ENCODE measurements at regions not wholly inside any gene's neighbourhood (a gene's known extent, or its start where the extent isn't known, plus 50 kb on each side); places are given as distances from the start of the nearest gene placed in this dataset.

DNA sequence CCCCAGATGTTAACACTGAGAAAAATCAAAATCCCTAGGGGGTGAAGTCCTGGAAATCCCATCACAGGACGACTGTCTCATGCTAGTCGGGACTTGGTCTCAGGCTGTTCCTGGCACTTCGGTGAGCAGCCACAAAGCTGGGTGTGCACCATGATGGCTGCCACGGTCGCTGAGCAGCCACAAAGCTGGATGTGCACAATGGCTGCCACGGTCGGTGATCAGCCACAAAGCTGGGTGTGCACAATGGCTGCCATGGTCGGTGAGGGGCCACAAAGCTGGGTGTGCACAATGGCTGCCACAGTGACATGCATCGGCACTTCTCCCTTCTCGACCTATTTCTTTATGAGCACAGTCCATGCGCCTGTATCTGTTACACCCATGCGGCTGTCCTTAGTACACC is 505.1 kb downstream of the TCERG1L start:
- DNase-seq (ENCODE audit: low read depth) = no peak
- no peak overlapping the region for H3K4me3 ChIP-seq (ENCODE audit: low read depth, low read length)

DNA sequence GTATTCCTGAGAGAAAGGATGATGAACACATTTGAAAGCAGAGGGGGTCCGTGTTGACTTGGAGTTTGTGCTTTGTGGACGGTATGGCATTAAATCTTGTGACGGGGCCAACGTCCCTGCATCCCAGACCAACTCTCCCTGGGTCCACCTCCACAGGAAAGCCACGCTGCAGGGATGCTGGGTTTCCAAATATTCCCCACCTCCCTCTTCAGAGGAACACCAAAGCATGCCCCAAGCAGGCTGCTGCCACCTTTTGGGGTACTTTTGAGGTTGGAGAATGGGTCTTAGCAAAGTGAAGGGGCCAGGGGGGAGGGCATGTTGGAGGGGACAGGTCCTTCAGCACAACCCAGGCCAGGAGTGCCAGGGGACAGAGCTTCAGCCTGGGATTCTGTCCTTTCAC is 504.4 kb downstream of the TCERG1L start:
- no peak overlapping the region for H3K4me3 ChIP-seq (ENCODE audit: low read depth, low read length)
- no peak for DNase-seq (ENCODE audit: low read depth)

DNA sequence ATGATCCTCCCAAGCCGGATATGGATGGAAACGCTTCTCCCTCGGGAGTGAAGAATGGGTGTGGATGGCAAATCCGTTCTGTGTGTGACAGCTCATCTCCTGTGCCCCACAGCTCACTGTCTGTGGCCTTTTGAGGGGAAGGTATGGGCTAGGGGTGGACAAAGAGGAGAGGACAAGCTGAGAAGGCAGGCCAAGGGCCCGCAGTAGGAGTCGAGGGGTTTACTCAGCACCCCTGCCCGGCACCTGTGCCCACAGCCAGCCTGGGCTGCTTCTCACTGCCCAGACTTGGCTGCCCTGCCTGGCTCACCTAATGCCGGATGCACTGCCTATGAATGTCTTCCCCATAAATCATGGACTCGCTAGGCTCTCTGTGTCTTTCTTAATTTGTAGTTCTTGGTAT is 503.8 kb downstream of the TCERG1L start:
- no peak for DNase-seq (ENCODE audit: low read depth)
- no peak overlapping the region for H3K4me3 ChIP-seq (ENCODE audit: low read depth, low read length)

DNA sequence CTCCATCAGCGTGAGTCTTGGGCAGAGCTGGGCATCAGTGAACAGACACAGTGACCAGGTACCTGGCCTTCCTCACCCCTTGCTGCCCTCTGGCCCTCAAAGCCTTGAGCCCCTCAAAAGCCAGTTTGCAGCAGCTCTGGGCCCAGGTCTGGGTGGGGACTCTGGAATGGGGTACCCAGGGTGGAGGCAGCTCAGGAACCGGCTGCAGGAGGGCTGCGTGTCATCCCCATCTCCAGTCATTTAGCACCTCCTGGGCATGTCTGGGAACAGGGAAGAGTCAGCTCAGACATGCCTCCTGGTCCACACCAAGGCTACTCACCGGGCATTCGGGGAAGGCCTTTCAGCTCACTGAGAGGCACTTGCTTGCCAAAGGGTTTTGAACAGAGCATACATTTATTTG is 503.3 kb downstream of the TCERG1L start:
- no peak overlapping the region for H3K4me3 ChIP-seq (ENCODE audit: low read depth, low read length)
- no peak for DNase-seq (ENCODE audit: low read depth)

DNA sequence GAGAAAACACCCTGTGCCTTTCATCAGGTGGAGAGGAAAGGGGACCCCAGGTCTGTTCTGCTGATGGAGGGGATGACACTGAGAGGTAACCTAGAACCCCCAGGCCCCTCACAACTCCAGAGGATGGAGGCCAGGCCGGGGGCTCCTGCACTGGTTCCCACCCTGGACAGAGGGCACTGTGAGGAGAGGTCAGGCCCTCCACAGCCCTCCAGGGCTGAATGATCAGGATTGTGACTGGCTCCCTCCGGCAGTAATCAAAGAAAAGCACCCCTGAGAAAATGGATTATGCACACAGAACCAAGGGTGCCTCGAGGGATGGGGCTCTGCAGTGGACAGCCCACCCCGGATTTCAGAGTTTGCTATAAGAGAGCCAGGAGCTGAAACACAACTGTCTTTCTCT is 502.8 kb downstream of the TCERG1L start:
- DNase-seq (ENCODE audit: low read depth) = no peak
- no peak overlapping the region for H3K4me3 ChIP-seq (ENCODE audit: low read depth, low read length)

DNA sequence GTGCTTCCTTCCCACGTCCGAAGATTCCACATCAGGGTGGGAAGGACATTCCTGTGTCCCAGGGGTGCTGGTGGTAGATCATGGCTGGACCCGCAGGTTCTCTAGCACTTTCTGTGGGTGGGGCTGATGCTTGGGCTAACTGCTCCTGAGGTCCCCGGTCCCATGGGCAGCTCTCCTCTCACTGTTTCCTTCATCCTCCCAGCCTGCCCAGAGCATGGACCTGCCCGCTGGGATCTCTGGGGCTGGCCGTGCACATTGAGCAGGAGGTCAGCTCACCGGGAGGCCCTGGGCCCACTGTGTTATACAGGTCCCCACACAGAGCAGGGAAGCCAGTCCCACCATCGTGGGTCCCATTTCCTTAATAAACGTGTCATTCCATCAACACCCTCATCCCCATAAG is 502.3 kb downstream of the TCERG1L start:
- no peak overlapping the region for H3K4me3 ChIP-seq (ENCODE audit: low read depth, low read length)
- DNase-seq (ENCODE audit: low read depth) = no peak

DNA sequence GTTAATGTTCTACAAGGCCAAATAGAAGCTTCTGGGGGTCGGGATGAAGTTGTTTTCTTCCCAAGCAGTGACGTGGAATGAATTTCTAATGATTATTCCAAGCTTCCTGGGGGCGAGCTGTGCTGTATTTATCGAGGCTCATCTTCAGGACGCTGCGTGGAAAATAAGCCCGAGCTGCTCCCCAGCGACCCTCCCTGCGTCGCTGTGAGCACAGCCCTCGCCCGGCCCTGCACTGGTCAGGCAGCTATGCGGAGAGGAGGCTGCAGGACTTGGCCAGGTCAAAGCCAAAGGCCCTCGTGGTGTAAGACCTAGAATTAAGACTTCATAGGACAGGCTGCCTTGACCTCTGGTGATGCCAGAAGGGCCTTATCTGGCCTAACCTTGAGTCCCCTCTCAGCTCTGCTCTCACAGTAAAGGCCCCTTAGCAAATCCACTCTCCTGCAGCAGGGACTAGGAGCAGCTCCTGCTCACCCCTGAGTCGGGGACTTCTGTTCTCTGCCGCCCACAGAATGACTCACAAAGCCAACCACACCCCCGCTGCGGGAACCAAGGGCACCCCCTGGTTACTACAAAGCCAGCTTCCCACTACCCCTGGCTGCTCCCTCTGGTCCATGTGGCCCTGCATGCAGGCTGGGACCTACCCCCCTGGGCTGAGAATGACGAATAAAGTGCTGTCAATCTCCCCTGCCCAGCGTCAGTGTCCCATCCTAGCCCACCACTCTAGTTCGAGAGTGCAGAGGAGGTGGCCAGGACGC is 501.6 kb downstream of the TCERG1L start:
- no peak overlapping the region for H3K4me3 ChIP-seq (ENCODE audit: low read depth, low read length)
- no peak for DNase-seq (ENCODE audit: low read depth)

DNA sequence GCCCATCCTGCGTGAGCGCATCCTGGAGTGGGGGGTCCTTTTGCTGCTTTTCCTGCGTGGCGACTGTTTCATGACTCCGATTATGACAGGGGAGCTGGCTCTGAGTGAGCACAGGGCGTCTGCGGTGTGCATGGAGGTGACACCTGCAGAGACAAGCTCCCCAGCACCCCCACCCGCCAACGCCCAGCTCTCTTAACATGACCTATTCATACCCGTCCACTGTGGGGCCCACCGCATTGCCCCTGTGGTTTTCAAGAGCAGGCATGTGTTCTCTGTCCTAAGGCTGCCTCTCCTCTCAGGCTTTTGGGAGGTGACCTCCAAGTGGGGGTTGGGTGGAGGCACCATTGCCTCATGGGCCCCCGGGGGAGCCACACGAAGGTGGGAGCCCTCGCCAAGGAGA is 500.7 kb downstream of the TCERG1L start:
- no peak overlapping the region for H3K4me3 ChIP-seq (ENCODE audit: low read depth, low read length)
- DNase-seq (ENCODE audit: low read depth) = no peak

DNA sequence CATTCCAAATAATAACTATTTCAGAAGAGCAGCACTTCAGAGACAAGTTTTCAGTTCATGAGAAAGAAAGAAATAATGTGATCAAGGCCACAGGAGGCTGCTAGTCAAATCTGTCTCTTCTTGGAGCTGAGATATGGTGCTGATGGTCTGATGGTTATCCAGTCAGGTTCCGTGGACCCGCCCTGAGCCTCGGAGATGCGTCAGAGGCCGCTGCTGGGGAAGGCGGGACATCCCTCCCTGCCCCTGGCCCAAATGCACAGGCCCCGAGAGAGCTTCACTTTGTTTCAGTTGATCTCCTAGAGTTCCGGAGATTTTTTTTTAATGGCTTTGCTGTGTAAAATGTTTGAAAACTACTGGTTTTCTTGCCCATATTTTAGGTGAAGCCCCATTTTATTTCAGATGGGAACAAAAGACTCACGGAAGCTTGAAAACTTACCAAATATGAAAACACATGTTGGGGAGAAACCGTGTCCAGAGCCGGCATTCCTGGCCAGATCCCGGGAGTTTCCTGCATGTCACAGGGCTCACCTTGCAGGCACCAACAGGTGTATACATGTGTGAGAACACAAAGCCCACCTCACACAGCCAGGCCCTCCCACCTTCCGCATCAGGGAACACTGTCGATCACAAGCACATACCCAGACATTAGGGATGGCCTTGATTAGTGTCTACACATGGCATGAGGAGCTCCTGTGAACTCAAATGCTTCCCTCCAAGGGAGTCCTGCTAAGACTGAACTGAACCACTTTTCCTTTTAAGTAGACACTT is 499.0 kb downstream of the TCERG1L start:
- no peak for DNase-seq (ENCODE audit: low read depth)

DNA sequence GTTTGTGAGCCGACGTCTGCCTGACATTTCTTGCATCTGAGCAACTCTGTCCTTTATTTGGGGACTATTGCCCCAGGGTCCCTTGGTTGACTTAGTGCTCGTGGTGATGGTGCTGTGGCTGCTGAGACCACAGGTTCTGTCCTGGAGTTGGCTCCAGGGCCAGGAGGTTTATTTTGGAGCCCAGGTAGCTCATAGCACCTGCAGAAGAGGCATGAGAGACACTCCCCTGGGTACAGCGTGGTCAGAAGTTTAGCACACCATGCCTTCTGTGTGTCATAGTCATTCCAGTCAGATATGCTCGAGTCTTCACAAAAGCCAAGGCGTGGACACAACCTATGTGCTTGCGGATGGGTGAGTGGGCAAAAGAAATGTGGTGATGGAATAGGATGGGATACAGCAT is 496.9 kb downstream of the TCERG1L start:
- H3K4me3 ChIP-seq (ENCODE audit: low read depth, low read length) = no peak overlapping the region
- DNase-seq (ENCODE audit: low read depth) = no peak

More for the DNA sequence above, 499.0 kb downstream of the TCERG1L start:
- H3K4me3 ChIP-seq (ENCODE audit: low read depth, low read length) = no peak overlapping the region

DNA sequence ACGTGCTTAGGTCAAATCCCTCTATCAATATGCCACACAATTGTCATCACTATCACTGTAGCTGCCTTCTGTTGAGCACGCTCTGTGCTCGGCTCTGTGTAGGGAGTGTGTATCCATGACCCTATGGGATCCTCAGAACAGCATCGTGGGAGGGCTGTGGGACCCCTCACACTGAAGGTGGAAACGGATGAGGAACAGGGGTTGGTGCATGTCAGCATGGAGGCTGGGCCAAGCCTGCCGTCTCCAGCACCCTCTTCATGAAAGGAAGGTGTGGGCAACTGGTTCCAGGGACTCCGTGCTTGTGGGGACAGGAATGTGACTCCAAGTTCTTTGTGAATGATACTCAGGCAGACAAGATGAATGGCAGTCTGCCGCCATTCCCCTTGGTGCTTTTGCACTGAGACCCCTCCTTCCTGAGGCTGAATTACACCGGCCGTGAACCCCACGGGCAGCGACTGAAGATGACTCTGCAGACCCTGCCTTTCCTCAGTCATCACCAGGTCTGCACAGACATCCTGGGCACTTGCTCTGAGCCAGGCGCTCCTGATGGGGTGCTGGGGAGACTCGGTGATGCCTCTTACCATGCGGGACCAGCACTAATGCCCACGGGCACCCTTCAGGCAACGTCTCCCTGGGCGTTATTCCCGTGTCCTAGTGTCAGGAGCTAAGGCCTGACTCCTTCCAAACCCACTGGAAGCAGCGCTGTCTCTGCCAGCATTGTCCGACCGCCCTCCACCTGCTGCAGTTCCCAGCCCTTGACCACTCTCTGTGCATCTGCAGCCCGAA is 495.2 kb downstream of the TCERG1L start:
- no peak overlapping the region for H3K4me3 ChIP-seq (ENCODE audit: low read depth, low read length)
- DNase-seq (ENCODE audit: low read depth) = no peak

DNA sequence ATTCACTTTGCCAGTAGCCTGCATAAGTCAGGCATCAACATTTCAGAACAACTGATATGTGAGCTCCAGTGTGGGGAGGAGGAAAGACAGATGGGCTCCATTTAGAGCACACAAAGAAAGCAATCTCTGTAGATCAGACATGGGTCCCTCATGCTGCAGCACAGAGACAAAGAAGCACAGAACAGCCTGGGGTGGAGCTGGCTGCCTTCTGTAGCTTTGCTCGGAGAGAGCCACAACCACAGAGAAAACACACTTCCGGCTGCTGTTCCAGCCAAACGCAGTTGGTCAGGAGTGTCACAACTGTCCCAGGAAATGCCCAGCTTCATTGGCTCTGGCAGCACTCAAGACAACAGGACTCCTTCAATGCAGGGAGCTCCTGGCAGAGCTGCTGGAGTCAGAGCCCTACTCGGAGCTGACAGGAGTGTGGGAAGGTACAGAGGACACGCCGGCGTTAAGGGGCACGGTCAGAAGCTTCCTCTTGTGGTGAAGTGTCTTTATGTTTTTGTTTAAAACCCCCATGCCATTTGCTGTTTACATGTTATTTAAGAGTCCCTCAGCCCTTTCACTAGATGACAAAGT is 494.4 kb downstream of the TCERG1L start:
- DNase-seq (ENCODE audit: low read depth) = no peak
- H3K4me3 ChIP-seq (ENCODE audit: low read depth, low read length) = no peak overlapping the region

DNA sequence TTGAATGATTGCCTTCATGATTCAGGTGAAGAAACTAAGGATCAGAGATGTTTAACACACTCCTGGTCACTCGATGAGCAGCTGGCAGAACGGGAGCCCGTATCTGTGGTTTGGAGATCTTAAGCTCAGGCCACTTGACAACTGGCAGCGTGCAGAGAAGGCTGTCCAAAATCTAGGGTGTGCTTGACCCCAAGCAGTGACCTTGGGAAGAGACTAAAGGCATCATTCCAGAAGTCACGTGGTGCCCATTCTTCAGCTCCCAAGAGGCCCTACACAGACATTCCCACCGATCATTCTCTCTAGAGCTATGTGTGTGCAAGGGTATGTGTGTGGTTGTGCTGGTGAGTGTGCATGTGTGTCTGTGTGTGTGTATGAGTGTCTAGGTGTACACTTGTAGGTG is 493.8 kb downstream of the TCERG1L start:
- no peak for DNase-seq (ENCODE audit: low read depth)
- H3K4me3 ChIP-seq (ENCODE audit: low read depth, low read length) = no peak overlapping the region

DNA sequence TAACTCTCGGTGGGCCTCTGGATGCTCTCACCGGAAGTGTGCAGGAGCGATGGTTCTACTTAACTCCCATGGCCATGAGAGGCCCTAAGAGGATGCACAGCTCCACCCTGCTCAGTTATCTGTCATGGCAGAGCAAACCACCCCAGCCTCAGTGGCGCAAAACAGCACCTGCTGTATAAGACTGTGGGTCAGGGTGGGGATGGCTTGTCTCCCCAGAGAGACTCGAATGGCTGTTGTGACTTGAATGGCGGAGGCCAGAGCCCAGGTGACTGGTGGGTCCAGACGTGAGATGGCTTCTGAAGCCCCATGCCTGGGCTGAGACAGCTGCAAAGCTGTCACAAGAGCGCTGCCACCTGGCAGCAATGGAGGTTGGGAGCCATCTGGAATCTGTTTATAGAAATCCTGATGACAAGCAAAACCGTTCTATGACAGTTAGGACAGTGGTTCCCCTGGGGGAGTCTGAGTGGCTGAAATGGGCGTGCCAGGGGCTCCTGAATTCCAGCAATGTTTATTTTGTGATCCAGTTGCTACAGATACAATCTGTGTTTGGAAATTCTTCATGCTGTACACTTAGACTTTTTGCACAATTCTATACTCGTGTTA is 490.5 kb downstream of the TCERG1L start:
- no peak for DNase-seq (ENCODE audit: low read depth)
- H3K4me3 ChIP-seq (ENCODE audit: low read depth, low read length) = no peak overlapping the region

DNA sequence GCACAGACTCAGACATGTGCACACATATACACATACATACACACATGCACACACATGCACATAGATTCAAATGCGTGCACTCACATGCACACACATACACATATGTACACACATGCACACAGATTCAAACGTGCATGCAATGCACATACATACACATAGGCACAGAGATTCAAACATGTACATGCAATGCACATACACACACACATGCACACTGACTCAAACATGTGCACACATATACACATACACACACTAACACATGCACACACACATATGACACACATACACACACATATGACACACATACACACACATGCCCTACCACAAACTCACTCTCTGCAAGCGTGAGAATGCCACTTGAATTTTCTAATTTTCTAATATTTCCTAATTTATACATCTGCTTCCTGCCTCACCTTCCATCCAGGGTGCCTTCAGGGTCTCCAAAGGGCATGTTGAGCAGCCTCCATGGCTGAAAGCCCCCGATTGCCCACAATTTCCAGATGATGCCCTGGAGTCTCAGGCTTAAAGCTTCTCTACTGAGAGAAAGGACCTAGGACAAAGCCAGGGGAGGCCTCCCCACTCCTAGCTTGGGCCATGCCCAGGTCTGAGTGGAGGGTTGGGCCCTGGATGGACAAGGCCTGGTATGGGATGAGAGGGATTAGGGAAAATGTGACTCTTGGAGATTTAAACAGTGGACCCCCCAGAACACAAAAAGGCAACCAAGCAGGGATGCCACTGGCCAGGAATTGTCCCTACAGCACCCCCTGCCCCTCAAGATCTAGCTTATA is 487.1 kb downstream of the TCERG1L start:
- no peak for DNase-seq (ENCODE audit: low read depth)
- no peak overlapping the region for H3K4me3 ChIP-seq (ENCODE audit: low read depth, low read length)

DNA sequence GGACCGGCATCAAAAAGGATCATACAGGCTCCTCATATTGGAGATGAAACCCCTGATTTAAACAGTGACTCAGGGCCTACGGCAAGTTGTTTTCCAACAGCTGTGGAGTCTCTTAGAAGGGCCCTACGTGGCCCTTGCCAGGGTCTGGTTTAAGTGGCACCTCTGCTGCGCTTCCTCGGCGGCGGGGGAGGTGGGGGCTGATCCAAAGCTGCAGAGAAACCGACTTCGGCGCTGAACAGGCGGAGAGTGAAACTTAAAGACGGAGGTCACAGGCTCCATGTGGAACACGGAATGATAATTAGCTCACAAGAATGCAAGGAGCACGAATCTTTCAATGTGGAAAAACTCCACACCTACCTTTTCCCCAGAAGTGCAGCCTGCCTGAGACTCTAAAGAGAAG is 477.9 kb downstream of the TCERG1L start:
- no peak for DNase-seq (ENCODE audit: low read depth)

DNA sequence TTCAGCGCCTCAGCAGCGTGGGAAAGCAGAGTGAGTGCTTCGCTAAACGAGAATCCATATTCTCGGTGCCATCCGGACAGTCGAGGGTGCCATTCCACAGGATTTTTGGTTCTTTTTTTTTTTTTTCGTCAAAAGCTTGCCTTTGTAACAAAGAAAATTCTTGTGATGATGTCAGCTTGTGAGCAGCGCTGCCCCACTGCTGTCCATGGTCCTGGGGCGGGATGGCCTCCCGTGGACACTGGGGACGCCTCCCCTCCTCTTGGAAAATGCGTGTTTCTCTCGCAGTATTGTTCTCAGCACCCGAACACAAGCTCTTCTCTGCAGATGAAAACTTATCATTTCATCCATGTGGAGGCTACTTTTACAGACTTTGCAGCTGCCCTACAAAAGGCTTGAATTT is 477.4 kb downstream of the TCERG1L start:
- no peak for DNase-seq (ENCODE audit: low read depth)
- no peak overlapping the region for H3K4me3 ChIP-seq (ENCODE audit: low read depth, low read length)

More for the DNA sequence above, 477.9 kb downstream of the TCERG1L start:
- H3K4me3 ChIP-seq (ENCODE audit: low read depth, low read length) = no peak overlapping the region

DNA sequence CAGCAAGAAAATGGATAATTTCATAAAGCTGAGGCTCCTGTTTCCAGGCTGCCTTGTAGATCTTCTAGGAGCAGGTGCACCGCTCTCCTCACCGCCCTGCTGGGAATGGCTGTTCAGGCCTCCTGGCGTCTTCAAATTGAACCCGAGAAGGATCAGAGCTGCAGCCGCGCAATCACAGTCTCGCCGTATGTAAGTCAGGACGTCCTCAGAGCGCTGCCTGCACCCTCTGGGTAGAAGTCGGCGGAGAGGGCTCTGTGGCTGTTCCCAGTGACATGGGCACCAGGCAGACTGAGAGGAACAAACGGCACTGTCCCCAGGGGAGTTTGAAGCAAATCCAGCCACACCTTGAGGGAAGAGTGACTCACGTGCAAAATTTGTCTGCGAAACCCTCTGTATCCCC is 476.9 kb downstream of the TCERG1L start:
- no peak for DNase-seq (ENCODE audit: low read depth)
- no peak overlapping the region for H3K4me3 ChIP-seq (ENCODE audit: low read depth, low read length)

DNA sequence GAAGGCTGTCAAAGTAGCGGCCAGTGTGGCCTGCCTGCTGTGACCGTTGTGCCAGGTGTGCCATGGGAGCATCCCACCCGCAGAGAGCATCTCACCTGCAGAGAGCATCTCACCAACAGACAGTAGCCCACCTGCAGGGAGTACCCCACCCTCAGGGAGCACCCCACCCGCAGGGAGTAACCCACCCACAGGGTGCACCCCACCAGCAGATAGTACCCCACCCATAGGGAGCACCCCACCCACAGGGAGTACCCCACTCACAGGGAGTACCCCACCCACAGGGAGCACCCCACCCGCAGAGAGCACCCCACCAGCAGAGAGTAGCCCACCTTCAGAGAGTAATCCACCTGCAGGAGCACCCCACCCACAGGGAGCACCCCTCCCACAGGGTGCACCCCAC is 476.5 kb downstream of the TCERG1L start:
- H3K4me3 ChIP-seq (ENCODE audit: low read depth, low read length) = no peak overlapping the region
- DNase-seq (ENCODE audit: low read depth) = no peak

Measured in skeletal muscle cell (primary cell).